Epithelial cell of esophagus (primary cell): ENCODE measurements at regions not wholly inside any gene's neighbourhood (a gene's known extent, or its start where the extent isn't known, plus 50 kb on each side); places are given as distances from the start of the nearest gene placed in this dataset.

Experiments
- DNase-seq: peaks from one replicate; pipeline ENCODE4 v3.0.0; 2010; ENCODE audit warnings: low read depth
- H3K4me3 ChIP-seq: 2 replicates; pipeline ENCODE4 v1.5.1; 2011; ENCODE audit warnings: mild to moderate bottlenecking, low read length, control low read depth
- TF ChIP-seq, protein P1 (sequence below): IDR thresholded peaks from 2 replicates; pipeline ENCODE4 v1.5.1; 2011; ENCODE audit warnings: low read depth, mild to moderate bottlenecking, low read length, control low read depth, inconsistent platforms; ENCODE audit not compliant: insufficient read depth; ENCODE audit errors: missing control alignments

DNA sequence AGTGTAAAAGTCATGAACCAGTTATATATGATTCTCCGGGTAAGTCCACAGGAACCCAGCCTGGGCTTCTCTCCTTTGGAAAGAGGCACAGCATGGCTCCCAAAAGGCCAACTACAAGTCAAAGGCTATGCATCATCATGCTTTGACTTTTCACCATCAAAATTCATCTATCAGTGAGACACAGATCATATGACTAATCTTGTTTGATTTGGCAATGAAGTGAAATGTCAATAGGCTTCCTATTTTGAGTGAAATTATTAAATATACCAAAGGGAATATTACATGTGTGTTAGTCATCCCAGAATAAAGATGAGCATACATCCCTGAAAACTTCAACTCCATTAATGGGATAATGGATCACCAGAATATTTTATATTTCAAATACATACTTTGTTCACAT lies 83.5 kb upstream of the ADGRL2 start:
- TF ChIP-seq, protein P1, sequence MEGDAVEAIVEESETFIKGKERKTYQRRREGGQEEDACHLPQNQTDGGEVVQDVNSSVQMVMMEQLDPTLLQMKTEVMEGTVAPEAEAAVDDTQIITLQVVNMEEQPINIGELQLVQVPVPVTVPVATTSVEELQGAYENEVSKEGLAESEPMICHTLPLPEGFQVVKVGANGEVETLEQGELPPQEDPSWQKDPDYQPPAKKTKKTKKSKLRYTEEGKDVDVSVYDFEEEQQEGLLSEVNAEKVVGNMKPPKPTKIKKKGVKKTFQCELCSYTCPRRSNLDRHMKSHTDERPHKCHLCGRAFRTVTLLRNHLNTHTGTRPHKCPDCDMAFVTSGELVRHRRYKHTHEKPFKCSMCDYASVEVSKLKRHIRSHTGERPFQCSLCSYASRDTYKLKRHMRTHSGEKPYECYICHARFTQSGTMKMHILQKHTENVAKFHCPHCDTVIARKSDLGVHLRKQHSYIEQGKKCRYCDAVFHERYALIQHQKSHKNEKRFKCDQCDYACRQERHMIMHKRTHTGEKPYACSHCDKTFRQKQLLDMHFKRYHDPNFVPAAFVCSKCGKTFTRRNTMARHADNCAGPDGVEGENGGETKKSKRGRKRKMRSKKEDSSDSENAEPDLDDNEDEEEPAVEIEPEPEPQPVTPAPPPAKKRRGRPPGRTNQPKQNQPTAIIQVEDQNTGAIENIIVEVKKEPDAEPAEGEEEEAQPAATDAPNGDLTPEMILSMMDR, result no peak
- DNase-seq, result peak; percentile 62
- no peak overlapping the region for H3K4me3 ChIP-seq

GRCh38 chr1:81715391-81715790 lies 85.3 kb upstream of the ADGRL2 start:
- DNase-seq, result no peak
- H3K4me3 ChIP-seq, result no peak overlapping the region
- TF ChIP-seq, protein P1, result no peak

DNA sequence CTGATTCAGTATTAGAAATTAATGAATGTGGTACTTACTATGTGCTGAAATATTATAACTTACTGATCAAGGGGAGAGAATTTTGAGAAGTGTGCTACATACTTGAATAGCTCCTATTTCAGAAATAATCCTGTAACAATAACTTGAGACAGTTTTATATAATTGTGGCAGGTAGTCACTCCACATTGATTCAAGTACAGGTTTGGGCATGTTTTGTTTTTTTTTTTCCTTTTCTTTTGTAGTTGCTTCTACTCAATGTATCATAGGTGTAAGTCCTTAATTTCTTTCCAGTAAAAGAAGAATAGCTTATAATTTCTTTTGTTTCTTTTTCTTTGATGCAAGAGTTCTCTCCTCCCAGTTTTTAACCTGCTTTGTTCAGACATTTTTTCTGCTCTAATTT lies 86.1 kb upstream of the ADGRL2 start:
- DNase-seq, result peak; percentile 71
- TF ChIP-seq, protein P1, result no peak
- H3K4me3 ChIP-seq, result no peak overlapping the region

DNA sequence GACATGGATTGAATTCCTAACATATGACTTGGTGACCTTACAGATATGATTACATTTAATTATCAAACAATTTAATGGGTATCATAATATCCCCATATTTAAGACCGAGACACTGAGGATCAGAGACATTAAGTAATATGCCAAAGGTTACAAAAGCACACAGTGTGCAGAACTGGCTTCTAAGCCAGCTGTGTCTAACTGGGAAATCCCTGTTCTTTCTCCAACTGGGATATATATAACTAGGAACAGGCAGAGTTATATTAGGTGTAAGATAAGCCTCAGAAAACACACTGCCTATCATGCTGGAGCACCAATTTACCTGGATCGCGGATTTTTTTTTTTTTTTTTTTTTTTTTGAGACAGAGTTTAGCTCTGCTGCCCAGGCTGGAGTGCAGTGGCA lies 88.3 kb upstream of the ADGRL2 start:
- TF ChIP-seq, protein P1, result no peak
- no peak overlapping the region for H3K4me3 ChIP-seq
- DNase-seq, result no peak

GRCh38 chr1:81710857-81711256 lies 89.9 kb upstream of the ADGRL2 start:
- no peak overlapping the region for H3K4me3 ChIP-seq
- no peak for DNase-seq
- TF ChIP-seq, protein P1, result no peak

- no peak overlapping the region for H3K4me3 ChIP-seq
- TF ChIP-seq, protein P1, result no peak
- no peak for DNase-seq
Observed at GRCh38 chr1:81708250-81708649, 92.5 kb upstream of the ADGRL2 start.

DNA sequence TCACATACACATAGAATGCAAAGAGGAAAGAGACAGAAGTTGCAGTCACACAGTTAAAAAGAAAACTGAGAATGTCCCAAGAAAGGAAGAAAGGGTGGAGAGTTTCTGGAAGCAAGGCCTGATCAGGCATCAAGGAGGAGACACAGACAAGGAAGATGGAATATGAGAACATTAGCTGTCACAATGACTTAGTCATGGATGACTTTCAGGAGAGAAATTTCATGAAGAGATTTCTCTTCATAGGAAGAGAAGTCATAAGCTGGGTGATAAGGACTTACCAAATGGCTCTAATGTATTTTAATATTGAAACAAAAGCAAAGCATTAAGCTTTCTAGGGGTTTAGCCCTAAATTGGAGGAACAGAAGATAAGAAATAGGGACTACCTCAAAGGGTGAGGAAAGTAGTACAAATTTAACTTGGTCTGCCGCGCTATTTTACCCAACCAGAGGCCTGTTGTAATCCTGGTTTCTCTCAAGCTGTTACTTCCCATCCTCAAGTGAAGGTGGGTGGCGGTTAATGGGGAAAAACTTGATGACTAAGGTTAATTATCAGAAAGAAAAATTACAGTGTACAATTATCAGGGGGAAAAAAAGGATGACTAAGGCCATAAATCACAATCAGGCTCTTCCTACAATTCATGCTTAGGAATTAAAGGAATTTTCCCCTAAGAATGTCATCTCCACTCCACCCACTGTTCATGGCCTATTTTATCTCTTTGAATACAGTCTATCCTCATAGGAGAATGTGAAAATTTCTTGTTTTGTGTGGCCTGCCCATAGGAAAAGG lies 93.9 kb upstream of the ADGRL2 start:
- peak; percentile 82 for DNase-seq
- no peak overlapping the region for H3K4me3 ChIP-seq
- TF ChIP-seq, protein P1, result no peak
